Vagina (tissue), 2 donors: ENCODE measurements at regions not wholly inside any gene's neighbourhood (a gene's known extent, or its start where the extent isn't known, plus 50 kb on each side); places are given as distances from the start of the nearest gene placed in this dataset.
"Not testable (repeated sequence)": the region's sequence is repeated elsewhere in the genome, so short reads cannot be mapped to it uniquely, and the experiment has no call there.

Experiments
- DNase-seq, 2 donors: peaks; one replicate each; pipeline ENCODE4 v3.0.0-alpha.2; 2017; ENCODE audit errors: extremely low spot score in 2 of 2
- H3K27ac ChIP-seq: fragments of 200-600 bp; sonication (generic); one replicate; pipeline ENCODE4 v1.5.1; 2019
- H3K27me3 ChIP-seq: fragments of 200-600 bp; sonication (generic); one replicate; pipeline ENCODE4 v1.5.1; 2019
- H3K36me3 ChIP-seq, 2 donors: fragments of 200-600 bp; sonication (generic); one replicate each; pipeline ENCODE4 v1.5.1; 2017 to 2019
- H3K4me1 ChIP-seq: fragments of 200-600 bp; sonication (generic); one replicate; pipeline ENCODE4 v1.5.1; 2019
- H3K4me3 ChIP-seq, 2 donors: fragments of 200-600 bp; sonication (generic); 1 replicate in 1 of 2; 2 replicates in 1 of 2; pipeline ENCODE4 v1.5.1; 2016 to 2019
- H3K9me3 ChIP-seq: fragments of 200-600 bp; sonication (generic); one replicate; pipeline ENCODE4 v1.5.1; 2019
- CTCF ChIP-seq, 3 experiments: fragments of 450-650 bp in 2 of 3; fragments of 200-600 bp in 1 of 3; sonication (generic) in 1 of 3; IDR thresholded peaks; one replicate each; pipeline ENCODE4 v1.5.1; 2017 to 2019; ENCODE audit warnings: antibody characterized with exemption in 3 of 3, mild to moderate bottlenecking in 2 of 3, moderate library complexity in 2 of 3
- POLR2A ChIP-seq, 2 donors: fragments of 450-650 bp; IDR thresholded peaks; one replicate each; pipeline ENCODE4 v1.6.1; 2017; ENCODE audit warnings: antibody characterized with exemption in 2 of 2, mild to moderate bottlenecking in 2 of 2, moderate library complexity in 2 of 2
- POLR2AphosphoS5 ChIP-seq, 2 donors: sonication (generic); formaldehyde crosslinking; IDR thresholded peaks; one replicate each; pipeline ENCODE4 v1.9.0; 2017; ENCODE audit warnings: antibody characterized with exemption in 2 of 2, mild to moderate bottlenecking in 2 of 2, low read depth in 1 of 2; ENCODE audit not compliant: insufficient read depth in 1 of 2
- intact Hi-C: fragments of 100-400 bp; cut with DNase I; formaldehyde crosslinking; loops from one replicate; pipeline ENCODE4 v1.15.1; 2023

- H3K27ac ChIP-seq, result no peak overlapping the region
Observed at GRCh38 chr4:23946299-23946698, 56.5 kb upstream of the PPARGC1A start.

GRCh38 chr4:23945451-23946017, 55.7 kb upstream of the PPARGC1A start:
- TF ChIP-seq POLR2AphosphoS5 (IDR thresholded peaks at IDR 0.05; ENCODE audit: insufficient read depth in 1 of 2, low read depth in 1 of 2) (peak in 1 of 2 donors; percentile 51), POLR2A (IDR thresholded peaks at IDR 0.05) (no peak), CTCF (IDR thresholded peaks at IDR 0.05) (no peak)
- Histone ChIP-seq H3K27me3 (no peaks in the 10 kb centered on the region), H3K27ac (no peak overlapping the region), H3K36me3 (no peaks in the 10 kb centered on the region), H3K4me1 (no peaks in the 10 kb centered on the region), H3K4me3 (no peak overlapping the region), H3K9me3 (no peaks in the 10 kb centered on the region)
- no peak for DNase-seq
- intact Hi-C loops, result no loop called here

More at GRCh38 chr4:23946299-23946698, 56.5 kb upstream of the PPARGC1A start:
- Histone ChIP-seq H3K36me3 (no peaks in the 10 kb centered on the region), H3K4me3 (no peak overlapping the region), H3K9me3 (no peaks in the 10 kb centered on the region), H3K27me3 (no peaks in the 10 kb centered on the region), H3K4me1 (no peaks in the 10 kb centered on the region)
- no peak for TF ChIP-seq CTCF (IDR thresholded peaks at IDR 0.05)
- TF ChIP-seq POLR2AphosphoS5 (IDR thresholded peaks at IDR 0.05; ENCODE audit: insufficient read depth in 1 of 2, low read depth in 1 of 2), result no peak
- no peak for TF ChIP-seq POLR2A (IDR thresholded peaks at IDR 0.05)
- intact Hi-C loops, result no loop called here
- DNase-seq, result no peak

GRCh38 chr4:23944556-23944955, 54.7 kb upstream of the PPARGC1A start:
- H3K36me3 ChIP-seq, H3K27me3 ChIP-seq, DNase-seq, H3K9me3 ChIP-seq, H3K27ac ChIP-seq, H3K4me1 ChIP-seq, intact Hi-C loops, H3K4me3 ChIP-seq: not testable (repeated sequence)

GRCh38 chr4:23943478-23943877, 53.6 kb upstream of the PPARGC1A start:
- intact Hi-C loops, result no loop called here
- TF ChIP-seq CTCF (IDR thresholded peaks at IDR 0.05), result no peak
- TF ChIP-seq POLR2AphosphoS5 (IDR thresholded peaks at IDR 0.05; ENCODE audit: insufficient read depth in 1 of 2, low read depth in 1 of 2), result no peak
- TF ChIP-seq POLR2A (IDR thresholded peaks at IDR 0.05), result no peak
- Histone ChIP-seq H3K4me3 (no peak overlapping the region), H3K27ac (no peak overlapping the region), H3K4me1 (no peaks in the 10 kb centered on the region), H3K36me3 (no peaks in the 10 kb centered on the region), H3K9me3 (no peaks in the 10 kb centered on the region), H3K27me3 (no peaks in the 10 kb centered on the region)
- no peak for DNase-seq

GRCh38 chr4:23942471-23942870, 52.6 kb upstream of the PPARGC1A start:
- H3K27ac ChIP-seq, result no peak overlapping the region
- TF ChIP-seq CTCF (IDR thresholded peaks at IDR 0.05) (no peak), POLR2A (IDR thresholded peaks at IDR 0.05) (no peak), POLR2AphosphoS5 (IDR thresholded peaks at IDR 0.05; ENCODE audit: insufficient read depth in 1 of 2, low read depth in 1 of 2) (no peak)

More at GRCh38 chr4:23942471-23942870, 52.6 kb upstream of the PPARGC1A start:
- Histone ChIP-seq H3K4me1 (no peaks in the 10 kb centered on the region), H3K27me3 (no peaks in the 10 kb centered on the region), H3K9me3 (no peaks in the 10 kb centered on the region), H3K36me3 (no peaks in the 10 kb centered on the region), H3K4me3 (no peak overlapping the region)
- intact Hi-C loops, result no loop called here
- DNase-seq, result no peak
